ENCODE measurements at regions not wholly inside any gene's neighbourhood (a gene's known extent, or its start where the extent isn't known, plus 50 kb on each side); places are given as distances from the start of the nearest gene placed in this dataset.
"Not testable (repeated sequence)": the region's sequence is repeated elsewhere in the genome, so short reads cannot be mapped to it uniquely, and the experiment has no call there.

DNA sequence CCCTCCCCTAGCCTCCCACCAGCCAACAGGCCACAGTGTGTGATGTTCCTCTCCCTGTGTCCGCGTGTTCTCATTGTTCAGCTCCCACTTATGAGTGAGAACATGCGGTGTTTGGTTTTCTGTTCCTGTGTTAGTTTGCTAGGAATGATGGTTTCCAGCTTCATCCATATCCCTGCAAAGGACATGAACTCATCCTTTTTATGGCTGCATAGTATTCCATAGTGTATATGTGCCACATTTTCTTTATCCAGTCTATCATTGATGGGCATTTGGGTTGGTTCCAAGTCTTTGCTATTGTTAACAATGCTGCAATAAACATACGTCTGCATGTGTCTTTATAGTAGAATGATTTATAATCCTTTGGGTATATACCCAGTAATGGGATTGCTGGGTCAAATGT lies 239.0 kb upstream of the EXOC2 start:
- TF ChIP-seq, protein P1, sequence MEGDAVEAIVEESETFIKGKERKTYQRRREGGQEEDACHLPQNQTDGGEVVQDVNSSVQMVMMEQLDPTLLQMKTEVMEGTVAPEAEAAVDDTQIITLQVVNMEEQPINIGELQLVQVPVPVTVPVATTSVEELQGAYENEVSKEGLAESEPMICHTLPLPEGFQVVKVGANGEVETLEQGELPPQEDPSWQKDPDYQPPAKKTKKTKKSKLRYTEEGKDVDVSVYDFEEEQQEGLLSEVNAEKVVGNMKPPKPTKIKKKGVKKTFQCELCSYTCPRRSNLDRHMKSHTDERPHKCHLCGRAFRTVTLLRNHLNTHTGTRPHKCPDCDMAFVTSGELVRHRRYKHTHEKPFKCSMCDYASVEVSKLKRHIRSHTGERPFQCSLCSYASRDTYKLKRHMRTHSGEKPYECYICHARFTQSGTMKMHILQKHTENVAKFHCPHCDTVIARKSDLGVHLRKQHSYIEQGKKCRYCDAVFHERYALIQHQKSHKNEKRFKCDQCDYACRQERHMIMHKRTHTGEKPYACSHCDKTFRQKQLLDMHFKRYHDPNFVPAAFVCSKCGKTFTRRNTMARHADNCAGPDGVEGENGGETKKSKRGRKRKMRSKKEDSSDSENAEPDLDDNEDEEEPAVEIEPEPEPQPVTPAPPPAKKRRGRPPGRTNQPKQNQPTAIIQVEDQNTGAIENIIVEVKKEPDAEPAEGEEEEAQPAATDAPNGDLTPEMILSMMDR (IDR thresholded peaks at IDR 0.05): not testable (repeated sequence)
- TF ChIP-seq POLR2A (IDR thresholded peaks at IDR 0.05): not testable (repeated sequence)

Data from ovary (tissue), 3 donors.